ENCODE measurements at regions not wholly inside any gene's neighbourhood (a gene's known extent, or its start where the extent isn't known, plus 50 kb on each side); places are given as distances from the start of the nearest gene placed in this dataset.

- H3K9me3 Mint-ChIP-seq, result no peaks in the 10 kb centered on the region
- DNase-seq, result no peak
- no peak overlapping the region for H3K27ac Mint-ChIP-seq
- no peaks in the 10 kb centered on the region for H3K36me3 Mint-ChIP-seq
- peaks cover 2% of the 10 kb centered on the region for H3K4me1 Mint-ChIP-seq
- H3K27me3 Mint-ChIP-seq, result no peaks in the 10 kb centered on the region
- H3K4me3 Mint-ChIP-seq, result no peak overlapping the region
These were observed 217.1 kb downstream of the BTG1 start for GRCh38 chr12:91928501-91928900.

- Mint-ChIP-seq H3K36me3 (no peaks in the 10 kb centered on the region), H3K4me1 (no peaks in the 10 kb centered on the region), H3K27me3 (no peaks in the 10 kb centered on the region)
These were observed 218.8 kb downstream of the BTG1 start for GRCh38 chr12:91926848-91927247.

DNA sequence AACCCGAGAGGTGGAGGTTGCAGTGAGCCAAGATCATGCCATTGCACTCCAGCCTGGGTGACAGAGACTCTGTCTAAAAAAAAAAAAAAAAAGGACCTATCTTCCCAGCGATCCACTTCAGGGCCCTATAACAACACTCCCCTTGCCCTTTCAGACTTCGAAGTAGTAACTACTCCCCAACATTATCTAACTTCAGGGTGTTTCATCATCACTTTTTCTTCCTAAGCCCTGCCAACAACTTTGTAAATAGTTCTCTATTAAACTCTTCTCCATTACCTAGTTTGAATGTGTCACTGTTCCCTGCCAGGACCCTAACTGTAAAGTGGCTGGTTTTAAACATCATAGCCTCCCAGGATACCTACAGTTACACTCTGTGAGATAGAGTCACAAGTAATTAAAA, 220.8 kb downstream of the BTG1 start:
- H3K4me3 Mint-ChIP-seq, result no peak overlapping the region
- DNase-seq, result no peak
- H3K9me3 Mint-ChIP-seq, result peaks cover 2% of the 10 kb centered on the region
- no peaks in the 10 kb centered on the region for H3K36me3 Mint-ChIP-seq
- H3K27ac Mint-ChIP-seq, result no peak overlapping the region
- H3K27me3 Mint-ChIP-seq, result no peaks in the 10 kb centered on the region
- peaks cover 14% of the 10 kb centered on the region for H3K4me1 Mint-ChIP-seq

More at GRCh38 chr12:91926848-91927247, 218.8 kb downstream of the BTG1 start:
- Mint-ChIP-seq H3K27ac (no peak overlapping the region), H3K9me3 (peaks cover 2% of the 10 kb centered on the region), H3K4me3 (no peak overlapping the region)
- DNase-seq, result no peak

DNA sequence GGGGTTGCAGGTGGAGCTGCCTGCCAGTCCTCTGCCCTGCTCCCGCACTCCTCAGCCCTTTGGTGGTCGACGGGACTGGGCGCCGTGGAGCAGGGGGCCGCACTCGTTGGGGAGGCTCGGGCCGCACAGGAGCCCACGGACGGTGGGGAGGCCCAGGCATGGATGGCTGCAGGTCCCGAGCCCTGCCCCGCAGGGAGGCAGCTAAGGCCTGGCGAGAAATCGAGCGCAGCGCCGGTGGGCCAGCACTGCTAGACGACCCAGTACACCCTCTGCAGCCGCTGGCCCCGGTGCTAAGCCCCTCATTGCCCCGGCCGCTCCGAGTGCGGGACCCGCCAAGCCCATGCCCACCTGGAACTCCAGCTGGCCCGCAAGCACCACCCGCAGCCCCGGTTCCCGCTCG, 221.8 kb downstream of the BTG1 start:
- peaks cover 2% of the 10 kb centered on the region for H3K9me3 Mint-ChIP-seq
- H3K4me1 Mint-ChIP-seq, result peaks cover 14% of the 10 kb centered on the region
- no peak for DNase-seq
- no peak overlapping the region for H3K4me3 Mint-ChIP-seq
- H3K36me3 Mint-ChIP-seq, result no peaks in the 10 kb centered on the region
- H3K27ac Mint-ChIP-seq, result no peak overlapping the region
- H3K27me3 Mint-ChIP-seq, result no peaks in the 10 kb centered on the region

DNA sequence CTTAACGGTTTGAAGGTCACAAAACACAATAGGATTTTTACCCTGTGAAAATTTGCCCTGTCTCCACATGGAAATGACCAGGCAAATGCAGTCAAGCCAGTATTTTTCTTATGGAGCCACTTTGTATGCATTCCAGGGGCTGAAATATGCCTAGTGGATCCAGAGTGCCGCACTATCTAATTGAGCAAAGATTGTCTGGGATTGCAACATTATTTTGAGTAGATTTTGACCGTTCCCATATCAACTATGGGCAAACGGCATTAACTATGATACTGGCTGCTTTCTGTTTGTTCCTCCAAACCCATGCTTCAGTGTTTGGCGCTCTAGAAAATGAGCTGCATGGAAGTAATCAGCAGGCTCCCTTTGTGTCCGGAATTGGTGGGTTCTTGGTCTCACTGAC, 223.0 kb downstream of the BTG1 start:
- no peak for DNase-seq
- Mint-ChIP-seq H3K27ac (no peak overlapping the region), H3K9me3 (peaks cover 2% of the 10 kb centered on the region), H3K4me3 (no peak overlapping the region), H3K27me3 (no peaks in the 10 kb centered on the region), H3K36me3 (no peaks in the 10 kb centered on the region), H3K4me1 (peaks cover 19% of the 10 kb centered on the region)

DNA sequence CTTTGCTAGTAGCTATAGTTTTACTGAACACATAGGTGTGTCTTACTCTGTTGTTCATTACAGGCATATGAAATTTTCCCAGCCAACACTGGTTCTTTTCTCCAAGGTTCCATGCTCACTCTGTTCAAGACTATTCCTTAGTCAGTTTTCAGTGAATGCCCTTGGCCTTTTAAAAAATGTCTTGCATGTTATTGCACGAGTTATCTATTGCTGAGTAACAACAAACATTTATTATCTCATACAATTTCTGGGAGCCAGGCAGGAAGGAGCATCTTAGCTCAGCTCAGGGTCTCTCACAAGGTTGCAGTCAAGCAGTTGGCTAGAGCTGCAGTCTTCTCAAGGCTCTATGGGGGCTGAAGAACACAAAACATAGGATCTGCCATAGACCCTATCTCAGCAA, 223.5 kb downstream of the BTG1 start:
- H3K27me3 Mint-ChIP-seq, result no peaks in the 10 kb centered on the region
- peaks cover 19% of the 10 kb centered on the region for H3K4me1 Mint-ChIP-seq
- DNase-seq, result no peak
- H3K36me3 Mint-ChIP-seq, result no peaks in the 10 kb centered on the region
- H3K4me3 Mint-ChIP-seq, result no peak overlapping the region
- no peak overlapping the region for H3K27ac Mint-ChIP-seq
- peaks cover 2% of the 10 kb centered on the region for H3K9me3 Mint-ChIP-seq

- peaks cover 2% of the 10 kb centered on the region for H3K9me3 Mint-ChIP-seq
- H3K27ac Mint-ChIP-seq, result peak overlapping the region; percentile 30
- H3K27me3 Mint-ChIP-seq, result no peaks in the 10 kb centered on the region
- H3K4me1 Mint-ChIP-seq, result peaks cover 19% of the 10 kb centered on the region
- H3K4me3 Mint-ChIP-seq, result no peak overlapping the region
- no peak for DNase-seq
- H3K36me3 Mint-ChIP-seq, result peaks cover 2% of the 10 kb centered on the region
These were observed 224.1 kb downstream of the BTG1 start for GRCh38 chr12:91921555-91921954.

DNA sequence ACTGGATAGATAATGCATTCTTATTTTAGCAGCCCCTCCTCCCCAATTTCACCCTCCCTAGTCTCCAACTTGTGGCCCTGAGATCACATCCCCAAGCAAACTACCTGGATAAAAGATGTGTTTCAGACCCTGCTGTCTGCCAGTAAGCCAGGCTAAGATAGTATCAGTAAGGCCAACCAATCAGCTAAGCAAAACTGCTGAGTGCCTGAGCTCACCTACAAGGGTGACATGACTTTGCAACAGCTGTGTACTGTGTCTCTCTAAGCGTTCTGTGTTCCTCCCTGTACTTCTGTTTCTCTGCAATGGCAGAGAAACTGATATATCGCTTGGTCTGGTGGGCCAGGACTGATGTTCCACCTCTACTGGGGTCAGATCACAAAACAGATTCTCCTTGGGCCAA, 224.9 kb downstream of the BTG1 start:
- Mint-ChIP-seq H3K27me3 (no peaks in the 10 kb centered on the region), H3K4me3 (no peak overlapping the region), H3K27ac (no peak overlapping the region), H3K4me1 (peaks cover 22% of the 10 kb centered on the region), H3K36me3 (peaks cover 2% of the 10 kb centered on the region), H3K9me3 (peaks cover 2% of the 10 kb centered on the region)
- no peak for DNase-seq

DNA sequence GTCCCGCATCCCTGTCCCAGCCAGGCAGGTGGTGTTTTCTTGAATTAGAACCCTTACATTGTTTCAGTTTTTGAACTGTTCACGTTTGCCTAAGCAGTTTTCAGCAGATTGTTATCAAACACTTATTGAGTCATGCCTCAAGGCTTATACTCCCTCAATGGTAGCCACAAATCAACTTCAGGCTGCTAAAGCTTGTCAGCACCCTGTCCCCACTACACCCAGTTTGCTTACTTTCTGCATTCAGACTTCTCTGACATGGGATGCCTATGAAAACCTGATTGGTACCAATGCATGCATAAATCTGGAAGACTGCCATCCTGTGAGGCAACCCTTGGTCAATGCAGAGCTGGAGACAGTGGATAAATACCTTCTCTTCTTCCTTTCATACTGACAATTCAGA, 225.4 kb downstream of the BTG1 start:
- H3K36me3 Mint-ChIP-seq, result peaks cover 2% of the 10 kb centered on the region
- peaks cover 22% of the 10 kb centered on the region for H3K4me1 Mint-ChIP-seq
- H3K4me3 Mint-ChIP-seq, result no peak overlapping the region
- no peak overlapping the region for H3K27ac Mint-ChIP-seq
- no peaks in the 10 kb centered on the region for H3K27me3 Mint-ChIP-seq
- peaks cover 2% of the 10 kb centered on the region for H3K9me3 Mint-ChIP-seq
- DNase-seq, result no peak

- no peak overlapping the region for H3K4me3 Mint-ChIP-seq
- peaks cover 2% of the 10 kb centered on the region for H3K36me3 Mint-ChIP-seq
- no peaks in the 10 kb centered on the region for H3K27me3 Mint-ChIP-seq
- H3K27ac Mint-ChIP-seq, result no peak overlapping the region
- H3K9me3 Mint-ChIP-seq, result peaks cover 2% of the 10 kb centered on the region
- peaks cover 22% of the 10 kb centered on the region for H3K4me1 Mint-ChIP-seq
- no peak for DNase-seq
These were observed 227.2 kb downstream of the BTG1 start for GRCh38 chr12:91918431-91918830.

DNA sequence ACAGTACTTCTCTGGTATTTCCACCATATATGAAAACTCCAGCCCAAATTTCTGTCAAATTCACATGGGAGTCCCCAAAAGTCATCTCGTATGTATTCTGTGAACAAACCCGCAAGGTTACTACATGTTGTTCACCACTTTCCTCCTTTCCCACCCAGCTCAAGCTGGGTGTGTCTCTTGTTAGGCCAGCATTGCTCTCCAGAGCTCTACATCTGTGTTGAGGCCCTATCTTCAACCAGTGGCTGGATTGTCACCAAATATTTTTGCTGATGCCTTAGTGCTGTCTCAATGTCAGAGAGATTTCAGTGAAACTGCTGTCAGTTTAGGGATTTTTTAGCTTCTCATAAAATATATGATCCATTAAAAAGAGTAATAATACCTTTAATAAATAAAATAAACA, 230.9 kb downstream of the BTG1 start:
- H3K36me3 Mint-ChIP-seq, result peaks cover 2% of the 10 kb centered on the region
- no peak overlapping the region for H3K27ac Mint-ChIP-seq
- H3K4me1 Mint-ChIP-seq, result peaks cover 15% of the 10 kb centered on the region
- H3K9me3 Mint-ChIP-seq, result no peaks in the 10 kb centered on the region
- no peaks in the 10 kb centered on the region for H3K27me3 Mint-ChIP-seq
- no peak for DNase-seq
- no peak overlapping the region for H3K4me3 Mint-ChIP-seq

DNA sequence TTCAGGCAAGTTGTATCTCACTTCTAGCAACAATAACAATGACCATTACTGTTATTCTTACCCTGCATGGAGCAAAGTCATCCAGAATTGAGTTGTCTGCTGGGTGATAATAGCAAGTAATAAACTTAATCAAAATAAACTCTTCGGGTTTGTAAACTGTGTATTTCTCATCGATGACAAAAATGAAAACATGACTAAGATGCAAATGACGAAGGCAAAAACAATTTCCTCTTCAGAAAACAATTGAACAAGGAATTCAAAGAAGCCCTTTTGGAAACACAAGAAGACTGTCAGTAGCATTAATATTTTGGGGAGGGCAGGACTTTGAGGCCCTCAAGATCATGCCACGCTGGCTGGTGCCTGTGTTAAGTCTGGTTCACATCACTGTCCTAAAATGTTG, 232.0 kb downstream of the BTG1 start:
- Mint-ChIP-seq H3K27ac (no peak overlapping the region), H3K36me3 (peaks cover 2% of the 10 kb centered on the region), H3K4me1 (peaks cover 15% of the 10 kb centered on the region), H3K4me3 (no peak overlapping the region), H3K27me3 (no peaks in the 10 kb centered on the region), H3K9me3 (peaks cover 5% of the 10 kb centered on the region)
- no peak for DNase-seq

- no peak for DNase-seq
- Mint-ChIP-seq H3K36me3 (peaks cover 2% of the 10 kb centered on the region), H3K9me3 (peaks cover 9% of the 10 kb centered on the region), H3K4me3 (no peak overlapping the region), H3K27me3 (no peaks in the 10 kb centered on the region), H3K27ac (no peak overlapping the region), H3K4me1 (peaks cover 13% of the 10 kb centered on the region)
These were observed 232.5 kb downstream of the BTG1 start for GRCh38 chr12:91913124-91913523.

DNA sequence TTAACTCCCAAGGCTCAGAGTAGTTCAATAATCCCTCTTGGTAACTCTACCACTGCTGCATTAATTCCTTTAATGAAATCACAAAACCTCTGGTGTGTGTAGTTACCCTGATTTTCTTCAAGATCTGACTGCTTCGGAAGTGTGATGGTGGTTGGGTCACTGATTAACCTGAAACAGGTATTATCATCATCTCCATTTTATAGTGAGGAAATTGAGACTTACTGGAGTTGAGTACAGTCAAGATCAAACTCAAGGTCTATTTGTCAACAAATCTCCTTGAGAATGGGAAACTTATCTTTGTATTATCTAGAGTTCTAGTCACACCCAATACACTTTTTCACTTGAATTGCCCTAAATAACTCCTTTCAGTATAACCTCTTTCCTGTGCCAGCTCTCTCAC, 233.5 kb downstream of the BTG1 start:
- Mint-ChIP-seq H3K36me3 (peaks cover 5% of the 10 kb centered on the region), H3K27me3 (no peaks in the 10 kb centered on the region), H3K9me3 (peaks cover 13% of the 10 kb centered on the region), H3K4me3 (no peak overlapping the region), H3K27ac (no peak overlapping the region), H3K4me1 (peaks cover 12% of the 10 kb centered on the region)
- DNase-seq, result no peak

DNA sequence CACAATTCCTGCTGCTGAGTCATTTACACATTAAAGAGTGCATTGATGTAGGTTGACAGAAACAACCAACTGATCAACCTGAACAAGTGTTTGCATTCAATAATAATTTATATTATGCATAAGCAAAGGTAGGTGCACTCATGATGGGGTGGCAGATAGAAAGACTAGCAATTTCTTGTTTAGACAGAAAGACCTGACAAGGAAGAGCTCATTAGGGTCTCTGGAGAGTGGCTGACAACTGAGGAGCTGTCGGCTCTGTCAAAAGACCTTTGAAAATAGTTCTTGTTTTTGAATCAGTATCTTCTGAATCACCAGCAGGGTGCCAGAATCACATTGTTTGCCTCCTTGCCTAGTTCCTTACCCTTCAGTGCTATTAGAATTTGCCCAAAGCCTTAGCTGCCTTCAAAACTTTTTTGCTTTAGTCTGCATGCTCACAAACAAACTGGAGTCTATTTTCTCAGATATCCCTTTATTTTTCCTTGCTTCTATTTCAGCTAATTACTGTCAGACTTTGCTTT, 234.7 kb downstream of the BTG1 start:
- peaks cover 15% of the 10 kb centered on the region for H3K9me3 Mint-ChIP-seq
- H3K27ac Mint-ChIP-seq, result no peak overlapping the region
- peaks cover 9% of the 10 kb centered on the region for H3K4me1 Mint-ChIP-seq
- peaks cover 5% of the 10 kb centered on the region for H3K36me3 Mint-ChIP-seq
- H3K4me3 Mint-ChIP-seq, result no peak overlapping the region
- DNase-seq, result no peak
- no peaks in the 10 kb centered on the region for H3K27me3 Mint-ChIP-seq

- DNase-seq, result no peak
- H3K27me3 Mint-ChIP-seq, result no peaks in the 10 kb centered on the region
- peaks cover 19% of the 10 kb centered on the region for H3K4me1 Mint-ChIP-seq
- peak overlapping the region; percentile 0 for H3K27ac Mint-ChIP-seq
- H3K9me3 Mint-ChIP-seq, result peaks cover 24% of the 10 kb centered on the region
- H3K36me3 Mint-ChIP-seq, result peaks cover 27% of the 10 kb centered on the region
- H3K4me3 Mint-ChIP-seq, result no peak overlapping the region
These were observed 242.6 kb downstream of the BTG1 start for GRCh38 chr12:91902860-91903683.
